ENCODE measurements at regions not wholly inside any gene's neighbourhood (a gene's known extent, or its start where the extent isn't known, plus 50 kb on each side); places are given as distances from the start of the nearest gene placed in this dataset.

DNA sequence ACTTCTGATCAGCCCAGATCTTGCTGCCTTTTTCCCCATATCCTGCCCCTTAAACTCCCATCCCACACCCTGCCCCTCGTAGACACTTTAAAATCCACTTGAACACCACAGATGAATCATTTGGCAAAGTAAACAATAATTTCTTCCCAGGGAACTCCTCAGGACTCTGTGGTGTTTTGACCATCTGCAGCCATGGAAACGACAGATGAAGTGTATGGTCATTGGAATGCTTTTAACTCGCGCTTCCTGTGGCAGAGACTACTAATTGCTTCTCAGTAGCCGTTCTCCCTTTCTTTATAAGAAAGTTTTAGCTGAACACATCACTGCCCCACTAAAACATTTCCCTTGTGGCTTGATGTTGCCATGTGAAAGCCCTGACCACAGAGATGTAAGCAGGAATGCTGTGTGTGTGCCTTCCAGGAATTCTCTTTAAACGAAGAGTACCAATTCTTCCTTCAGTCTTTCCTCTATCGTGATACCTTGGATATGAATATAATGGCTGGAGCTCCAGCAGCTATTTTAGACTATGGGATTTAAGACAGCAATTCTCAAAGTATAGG lies 92.7 kb upstream of the PARD3B start:
- intact Hi-C loops (cut with micrococcal nuclease; ENCODE audit: unreplicated experiment), result no loop called here
- POLR2A ChIA-PET, result no interaction called here
- H3K79me2 ChIP-seq (ENCODE audit: insufficient read depth, low read depth, low read length), result no peaks in the 10 kb centered on the region
- CTCF ChIA-PET (ENCODE audit: unreplicated experiment), result no interaction called here
- TF ChIP-seq EZH2phosphoT487 (IDR thresholded peaks at IDR 0.05; ENCODE audit: borderline replicate concordance, low read depth, low read length) (no peak), CTCF (conservative IDR thresholded peaks at IDR 0.05; ENCODE audit: low read length) (no peak)
- H3K9me2 ChIP-seq (ENCODE audit: insufficient read depth, low read length), result no peaks in the 10 kb centered on the region
- H2AFZ ChIP-seq (ENCODE audit: low read length), result no peak overlapping the region
- no peaks in the 10 kb centered on the region for H3K4me1 ChIP-seq (ENCODE audit: insufficient read depth, low read length, poor library complexity, severe bottlenecking)
- no TSS peak for BruUV-seq (replicated peaks)
- no peak overlapping the region for H3K4me2 ChIP-seq (ENCODE audit: low read length)
- no peak for DNase-seq (ENCODE audit: low spot score)
- no peak overlapping the region for H3K4me3 ChIP-seq (ENCODE audit: low read depth, low read length, poor library complexity, severe bottlenecking)
- H3K27ac ChIP-seq (ENCODE audit: low read depth, low read length, poor library complexity, severe bottlenecking), result no peak overlapping the region
- H3K9me3 ChIP-seq (ENCODE audit: low read length), result no peaks in the 10 kb centered on the region
- H4K20me1 ChIP-seq (ENCODE audit: insufficient read depth, low read length), result no peaks in the 10 kb centered on the region
- no peaks in the 10 kb centered on the region for H3K36me3 ChIP-seq (ENCODE audit: insufficient read depth, low read length)

DNA sequence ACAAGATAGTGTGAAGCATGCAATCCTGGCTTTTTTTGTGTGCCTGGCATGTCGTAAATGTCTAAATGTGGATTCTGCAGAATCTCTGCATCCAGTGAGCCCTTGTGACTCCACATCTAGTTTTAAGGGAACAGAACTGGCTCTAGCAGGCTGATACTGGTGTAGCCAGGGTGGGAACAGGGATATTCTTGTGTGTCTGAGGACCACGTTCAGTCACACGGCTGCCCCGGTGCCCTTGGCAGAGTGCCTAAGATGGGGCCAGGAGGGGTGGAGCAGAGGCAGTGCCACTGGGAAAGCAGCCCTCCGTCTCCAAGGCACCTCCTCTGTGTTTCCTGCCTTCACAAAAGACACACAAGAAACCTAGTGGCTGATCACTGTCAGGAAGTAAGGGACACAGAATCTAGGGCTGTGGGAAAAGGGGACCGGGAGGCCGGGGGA lies 91.5 kb upstream of the PARD3B start:
- POLR2A ChIA-PET, result no interaction called here
- TF ChIP-seq EZH2phosphoT487 (IDR thresholded peaks at IDR 0.05; ENCODE audit: borderline replicate concordance, low read depth, low read length) (no peak), CTCF (conservative IDR thresholded peaks at IDR 0.05; ENCODE audit: low read length) (no peak)
- Histone ChIP-seq H3K4me3 (ENCODE audit: low read depth, low read length, poor library complexity, severe bottlenecking) (no peak overlapping the region), H3K9me3 (ENCODE audit: low read length) (no peaks in the 10 kb centered on the region), H3K9me2 (ENCODE audit: insufficient read depth, low read length) (no peaks in the 10 kb centered on the region), H3K4me2 (ENCODE audit: low read length) (no peak overlapping the region), H3K4me1 (ENCODE audit: insufficient read depth, low read length, poor library complexity, severe bottlenecking) (no peaks in the 10 kb centered on the region), H3K27ac (ENCODE audit: low read depth, low read length, poor library complexity, severe bottlenecking) (no peak overlapping the region), H3K79me2 (ENCODE audit: insufficient read depth, low read depth, low read length) (no peaks in the 10 kb centered on the region), H2AFZ (ENCODE audit: low read length) (no peak overlapping the region), H4K20me1 (ENCODE audit: insufficient read depth, low read length) (no peaks in the 10 kb centered on the region), H3K36me3 (ENCODE audit: insufficient read depth, low read length) (no peaks in the 10 kb centered on the region)
- intact Hi-C loops (cut with micrococcal nuclease; ENCODE audit: unreplicated experiment), result no loop called here
- CTCF ChIA-PET (ENCODE audit: unreplicated experiment), result no interaction called here
- BruUV-seq (replicated peaks), result no TSS peak
- DNase-seq (ENCODE audit: low spot score), result no peak

GRCh38 chr2:204454672-204455380 lies 90.4 kb upstream of the PARD3B start:
- no peaks in the 10 kb centered on the region for H4K20me1 ChIP-seq (ENCODE audit: insufficient read depth, low read length)
- CTCF ChIA-PET (ENCODE audit: unreplicated experiment), result no interaction called here
- no peak for DNase-seq (ENCODE audit: low spot score)

More at GRCh38 chr2:204454672-204455380, 90.4 kb upstream of the PARD3B start:
- intact Hi-C loops (cut with micrococcal nuclease; ENCODE audit: unreplicated experiment), result no loop called here
- no peaks in the 10 kb centered on the region for H3K36me3 ChIP-seq (ENCODE audit: insufficient read depth, low read length)
- no peak overlapping the region for H2AFZ ChIP-seq (ENCODE audit: low read length)
- no peaks in the 10 kb centered on the region for H3K9me2 ChIP-seq (ENCODE audit: insufficient read depth, low read length)
- TF ChIP-seq CTCF (conservative IDR thresholded peaks at IDR 0.05; ENCODE audit: low read length) (no peak), EZH2phosphoT487 (IDR thresholded peaks at IDR 0.05; ENCODE audit: borderline replicate concordance, low read depth, low read length) (no peak)
- BruUV-seq (replicated peaks), result no TSS peak
- H3K4me1 ChIP-seq (ENCODE audit: insufficient read depth, low read length, poor library complexity, severe bottlenecking), result no peaks in the 10 kb centered on the region
- no peak overlapping the region for H3K4me3 ChIP-seq (ENCODE audit: low read depth, low read length, poor library complexity, severe bottlenecking)
- H3K27ac ChIP-seq (ENCODE audit: low read depth, low read length, poor library complexity, severe bottlenecking), result no peak overlapping the region
- no peaks in the 10 kb centered on the region for H3K79me2 ChIP-seq (ENCODE audit: insufficient read depth, low read depth, low read length)
- POLR2A ChIA-PET, result interaction anchor here (0.7 kb wide), 1 partner anchor 111 kb away, joined by 3 read pairs; no protein-coding TSS in a partner anchor
- H3K9me3 ChIP-seq (ENCODE audit: low read length), result no peaks in the 10 kb centered on the region
- H3K4me2 ChIP-seq (ENCODE audit: low read length), result no peak overlapping the region
